ENCODE measurements at regions not wholly inside any gene's neighbourhood (a gene's known extent, or its start where the extent isn't known, plus 50 kb on each side); places are given as distances from the start of the nearest gene placed in this dataset.
"Not testable (repeated sequence)": the region's sequence is repeated elsewhere in the genome, so short reads cannot be mapped to it uniquely, and the experiment has no call there.

- DNase-seq (ENCODE audit: low read depth), result no peak
These were observed 566.7 kb upstream of the ROBO1 start for GRCh38 chr3:80334534-80334933.

- no peak for DNase-seq (ENCODE audit: low read depth)
These were observed 563.8 kb upstream of the ROBO1 start for GRCh38 chr3:80331494-80332170.

- not testable (repeated sequence) for DNase-seq (ENCODE audit: low read depth)
These were observed 546.7 kb upstream of the ROBO1 start for GRCh38 chr3:80314541-80314940.

GRCh38 chr3:80308637-80309036 lies 540.8 kb upstream of the ROBO1 start:
- DNase-seq (ENCODE audit: low read depth), result no peak

- no peak for DNase-seq (ENCODE audit: low read depth)
These were observed 540.0 kb upstream of the ROBO1 start for GRCh38 chr3:80307844-80308243.

- no peak for DNase-seq (ENCODE audit: low read depth)
These were observed 529.9 kb upstream of the ROBO1 start for GRCh38 chr3:80297720-80298119.

- peak; percentile 62 for DNase-seq (ENCODE audit: low read depth)
These were observed 517.6 kb upstream of the ROBO1 start for GRCh38 chr3:80285388-80285787.

GRCh38 chr3:80283783-80284182 lies 516.0 kb upstream of the ROBO1 start:
- DNase-seq (ENCODE audit: low read depth), result no peak

- DNase-seq (ENCODE audit: low read depth), result no peak
These were observed 510.3 kb upstream of the ROBO1 start for GRCh38 chr3:80278056-80278455.

GRCh38 chr3:80275120-80275519 lies 507.3 kb upstream of the ROBO1 start:
- DNase-seq (ENCODE audit: low read depth), result no peak

- DNase-seq (ENCODE audit: low read depth), result no peak
These were observed 495.5 kb upstream of the ROBO1 start for GRCh38 chr3:80263260-80263659.

GRCh38 chr3:80261082-80261481 lies 493.3 kb upstream of the ROBO1 start:
- DNase-seq (ENCODE audit: low read depth), result no peak

- DNase-seq (ENCODE audit: low read depth), result no peak
These were observed 491.9 kb upstream of the ROBO1 start for GRCh38 chr3:80259736-80260135.

- no peak for DNase-seq (ENCODE audit: low read depth)
These were observed 484.3 kb upstream of the ROBO1 start for GRCh38 chr3:80252113-80252512.

- DNase-seq (ENCODE audit: low read depth), result no peak
These were observed 480.0 kb upstream of the ROBO1 start for GRCh38 chr3:80247766-80248165.

- DNase-seq (ENCODE audit: low read depth), result peak; percentile 91
These were observed 476.6 kb upstream of the ROBO1 start for GRCh38 chr3:80244390-80244789.

GRCh38 chr3:80241791-80242190 lies 474.0 kb upstream of the ROBO1 start:
- DNase-seq (ENCODE audit: low read depth), result no peak

- no peak for DNase-seq (ENCODE audit: low read depth)
These were observed 471.5 kb upstream of the ROBO1 start for GRCh38 chr3:80239301-80239700.

- DNase-seq (ENCODE audit: low read depth), result peak; percentile 11
These were observed 470.8 kb upstream of the ROBO1 start for GRCh38 chr3:80238606-80239005.

GRCh38 chr3:80238152-80238551 lies 470.4 kb upstream of the ROBO1 start:
- DNase-seq (ENCODE audit: low read depth), result no peak

GRCh38 chr3:80234706-80235105 lies 466.9 kb upstream of the ROBO1 start:
- no peak for DNase-seq (ENCODE audit: low read depth)

GRCh38 chr3:80233576-80233975 lies 465.8 kb upstream of the ROBO1 start:
- peak; percentile 22 for DNase-seq (ENCODE audit: low read depth)

GRCh38 chr3:80232760-80233159 lies 465.0 kb upstream of the ROBO1 start:
- peak; percentile 98 for DNase-seq (ENCODE audit: low read depth)

- no peak for DNase-seq (ENCODE audit: low read depth)
These were observed 463.2 kb upstream of the ROBO1 start for GRCh38 chr3:80230962-80231361.

Measured in iris pigment epithelial cell (primary cell).